ENCODE measurements at regions not wholly inside any gene's neighbourhood (a gene's known extent, or its start where the extent isn't known, plus 50 kb on each side); places are given as distances from the start of the nearest gene placed in this dataset.

- Mint-ChIP-seq H3K36me3 (ENCODE audit: low read depth) (no peaks in the 10 kb centered on the region), H3K4me3 (no peak overlapping the region), H3K4me1 (ENCODE audit: low read depth) (no peaks in the 10 kb centered on the region), H3K27me3 (peaks cover 32% of the 10 kb centered on the region), H3K9me3 (no peaks in the 10 kb centered on the region), H3K27ac (no peak overlapping the region)
Measured at GRCh38 chr6:145069966-145070365, 665.4 kb downstream of the EPM2A start.

DNA sequence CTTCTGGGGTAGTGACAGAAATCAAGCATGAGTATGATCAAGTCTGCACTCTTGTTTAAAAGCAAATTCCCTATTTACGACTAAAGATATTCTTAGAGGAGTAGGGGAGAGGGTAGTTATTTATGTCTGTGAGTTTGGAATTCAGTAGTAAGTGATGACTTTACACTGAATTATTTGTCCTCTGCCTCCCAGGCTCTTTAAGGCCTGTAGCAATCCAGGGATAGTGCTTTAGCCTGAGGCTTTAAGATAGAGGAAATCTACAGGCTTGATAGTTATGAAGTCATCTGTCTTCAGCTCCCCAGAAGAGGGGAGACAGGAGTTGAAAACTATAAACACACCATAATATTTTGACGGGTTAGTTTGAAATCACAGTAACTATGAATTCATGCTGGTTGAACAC is 664.5 kb downstream of the EPM2A start:
- H3K36me3 Mint-ChIP-seq (ENCODE audit: low read depth): no peaks in the 10 kb centered on the region
- no peaks in the 10 kb centered on the region for H3K4me1 Mint-ChIP-seq (ENCODE audit: low read depth)
- H3K9me3 Mint-ChIP-seq: no peaks in the 10 kb centered on the region
- H3K4me3 Mint-ChIP-seq: no peak overlapping the region
- peaks cover 27% of the 10 kb centered on the region for H3K27me3 Mint-ChIP-seq
- no peak overlapping the region for H3K27ac Mint-ChIP-seq

GRCh38 chr6:145071836-145072235 is 663.5 kb downstream of the EPM2A start:
- no peak overlapping the region for H3K4me3 Mint-ChIP-seq

DNA sequence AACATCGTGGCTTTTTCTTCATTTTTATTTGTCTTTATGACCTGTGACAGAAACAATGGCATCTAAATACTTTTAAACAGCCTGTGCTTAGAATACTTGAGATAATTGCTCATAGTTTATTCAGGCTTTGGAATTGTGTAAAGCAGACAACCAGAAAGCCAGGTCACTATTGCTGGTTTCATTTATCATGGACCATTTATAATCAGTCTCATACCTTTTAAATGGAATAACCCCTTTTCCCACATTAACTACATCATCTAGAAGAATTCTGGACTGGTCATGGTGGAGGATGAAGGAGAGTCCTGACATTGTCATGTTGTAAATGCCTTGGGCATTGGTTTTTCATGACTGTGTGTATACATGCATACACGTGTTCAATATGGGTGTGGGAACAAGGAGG is 661.5 kb downstream of the EPM2A start:
- H3K27ac Mint-ChIP-seq: no peak overlapping the region
- no peaks in the 10 kb centered on the region for H3K4me1 Mint-ChIP-seq (ENCODE audit: low read depth)
- H3K9me3 Mint-ChIP-seq: no peaks in the 10 kb centered on the region
- H3K27me3 Mint-ChIP-seq: peaks cover 11% of the 10 kb centered on the region
- H3K36me3 Mint-ChIP-seq (ENCODE audit: low read depth): no peaks in the 10 kb centered on the region
- no peak overlapping the region for H3K4me3 Mint-ChIP-seq

More at GRCh38 chr6:145071836-145072235, 663.5 kb downstream of the EPM2A start:
- H3K4me1 Mint-ChIP-seq (ENCODE audit: low read depth): no peaks in the 10 kb centered on the region
- no peak overlapping the region for H3K27ac Mint-ChIP-seq
- H3K9me3 Mint-ChIP-seq: no peaks in the 10 kb centered on the region
- no peaks in the 10 kb centered on the region for H3K36me3 Mint-ChIP-seq (ENCODE audit: low read depth)
- peaks cover 19% of the 10 kb centered on the region for H3K27me3 Mint-ChIP-seq

DNA sequence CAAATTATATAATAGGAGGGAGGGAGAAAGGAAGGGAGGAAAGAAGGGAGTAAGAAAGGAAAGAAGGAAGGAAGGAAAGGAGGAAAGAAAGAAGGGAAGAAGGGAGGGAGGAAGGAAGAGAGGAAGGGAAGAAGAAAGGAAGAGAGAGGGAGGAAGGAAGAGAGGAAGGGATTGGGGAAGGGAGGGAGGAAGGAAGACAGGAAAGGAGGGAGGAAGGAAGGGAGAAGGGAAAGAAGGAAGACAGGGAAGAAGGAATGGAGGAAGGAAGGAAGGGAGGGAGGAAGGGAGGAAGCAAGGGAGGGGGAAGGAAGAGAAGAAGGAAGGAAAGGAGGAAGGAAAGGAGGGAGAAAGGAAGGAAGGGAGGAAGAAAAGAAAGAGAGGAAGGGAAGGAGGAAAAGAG is 660.5 kb downstream of the EPM2A start:
- Mint-ChIP-seq H3K4me1 (ENCODE audit: low read depth) (no peaks in the 10 kb centered on the region), H3K27me3 (peaks cover 5% of the 10 kb centered on the region), H3K4me3 (no peak overlapping the region), H3K36me3 (ENCODE audit: low read depth) (no peaks in the 10 kb centered on the region), H3K27ac (no peak overlapping the region), H3K9me3 (no peaks in the 10 kb centered on the region)

GRCh38 chr6:145075425-145075824 is 659.9 kb downstream of the EPM2A start:
- Mint-ChIP-seq H3K4me1 (ENCODE audit: low read depth) (no peaks in the 10 kb centered on the region), H3K4me3 (no peak overlapping the region), H3K27ac (no peak overlapping the region), H3K27me3 (peaks cover 5% of the 10 kb centered on the region), H3K36me3 (ENCODE audit: low read depth) (no peaks in the 10 kb centered on the region), H3K9me3 (no peaks in the 10 kb centered on the region)

- H3K27me3 Mint-ChIP-seq: peaks cover 3% of the 10 kb centered on the region
- peaks cover 2% of the 10 kb centered on the region for H3K9me3 Mint-ChIP-seq
- H3K36me3 Mint-ChIP-seq (ENCODE audit: low read depth): no peaks in the 10 kb centered on the region
- H3K4me1 Mint-ChIP-seq (ENCODE audit: low read depth): no peaks in the 10 kb centered on the region
- no peak overlapping the region for H3K4me3 Mint-ChIP-seq
- no peak overlapping the region for H3K27ac Mint-ChIP-seq
Measured at GRCh38 chr6:145076115-145076841, 659.0 kb downstream of the EPM2A start.

DNA sequence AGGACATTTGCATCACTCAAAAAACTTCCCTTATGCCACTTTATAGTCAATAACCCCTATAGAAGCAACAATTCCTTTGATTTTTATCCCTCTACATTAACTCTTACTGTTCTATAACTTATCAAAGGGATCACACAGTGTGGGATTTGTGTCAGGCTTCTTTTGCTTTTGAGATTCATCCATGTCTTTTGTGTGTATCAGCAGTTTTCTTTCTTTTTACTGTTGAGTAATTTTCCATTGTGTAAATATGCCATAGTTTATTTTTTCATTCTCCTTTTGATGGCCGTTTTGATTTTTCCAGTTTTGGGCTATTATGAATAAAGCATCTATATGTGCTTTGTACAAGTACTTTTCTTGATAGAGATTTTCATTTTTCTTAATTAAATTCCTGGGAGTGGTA is 657.9 kb downstream of the EPM2A start:
- Mint-ChIP-seq H3K27ac (no peak overlapping the region), H3K4me3 (no peak overlapping the region), H3K9me3 (peaks cover 2% of the 10 kb centered on the region), H3K36me3 (ENCODE audit: low read depth) (no peaks in the 10 kb centered on the region), H3K27me3 (no peaks in the 10 kb centered on the region), H3K4me1 (ENCODE audit: low read depth) (no peaks in the 10 kb centered on the region)

DNA sequence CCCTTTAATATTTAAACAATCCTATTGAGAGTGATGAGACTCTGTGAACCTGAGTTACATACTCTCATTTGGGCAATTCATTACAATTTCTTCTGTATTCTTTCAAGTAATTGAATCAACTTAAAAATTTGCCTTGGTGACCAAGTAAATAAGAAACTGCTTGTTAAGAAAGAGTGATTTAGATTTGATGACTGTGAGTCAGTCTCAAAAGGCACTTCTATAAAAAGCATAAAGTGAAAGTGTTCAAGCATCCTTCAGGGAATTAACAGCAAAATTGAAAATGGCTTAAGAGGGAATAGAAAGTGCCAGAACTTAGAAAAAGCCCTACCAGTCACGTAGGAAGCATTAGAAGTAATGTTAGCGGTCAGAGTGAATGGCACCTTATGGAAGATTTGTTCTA is 654.7 kb downstream of the EPM2A start:
- Mint-ChIP-seq H3K4me3 (no peak overlapping the region), H3K9me3 (peaks cover 2% of the 10 kb centered on the region), H3K27me3 (peaks cover 6% of the 10 kb centered on the region), H3K36me3 (ENCODE audit: low read depth) (no peaks in the 10 kb centered on the region), H3K4me1 (ENCODE audit: low read depth) (no peaks in the 10 kb centered on the region), H3K27ac (no peak overlapping the region)

- Mint-ChIP-seq H3K36me3 (ENCODE audit: low read depth) (no peaks in the 10 kb centered on the region), H3K27ac (no peak overlapping the region), H3K27me3 (peaks cover 12% of the 10 kb centered on the region), H3K4me1 (ENCODE audit: low read depth) (no peaks in the 10 kb centered on the region), H3K9me3 (peaks cover 2% of the 10 kb centered on the region), H3K4me3 (no peak overlapping the region)
Measured at GRCh38 chr6:145081677-145082076, 653.6 kb downstream of the EPM2A start.

- Mint-ChIP-seq H3K27ac (no peak overlapping the region), H3K9me3 (peaks cover 2% of the 10 kb centered on the region), H3K4me3 (no peak overlapping the region)
Measured at GRCh38 chr6:145082359-145082758, 653.0 kb downstream of the EPM2A start.

GRCh38 chr6:145086197-145086596 is 649.1 kb downstream of the EPM2A start:
- Mint-ChIP-seq H3K27ac (no peak overlapping the region), H3K27me3 (peaks cover 12% of the 10 kb centered on the region), H3K36me3 (ENCODE audit: low read depth) (no peaks in the 10 kb centered on the region), H3K4me1 (ENCODE audit: low read depth) (no peaks in the 10 kb centered on the region), H3K4me3 (no peak overlapping the region), H3K9me3 (no peaks in the 10 kb centered on the region)

More at GRCh38 chr6:145082359-145082758, 653.0 kb downstream of the EPM2A start:
- Mint-ChIP-seq H3K27me3 (peaks cover 12% of the 10 kb centered on the region), H3K36me3 (ENCODE audit: low read depth) (no peaks in the 10 kb centered on the region), H3K4me1 (ENCODE audit: low read depth) (no peaks in the 10 kb centered on the region)

DNA sequence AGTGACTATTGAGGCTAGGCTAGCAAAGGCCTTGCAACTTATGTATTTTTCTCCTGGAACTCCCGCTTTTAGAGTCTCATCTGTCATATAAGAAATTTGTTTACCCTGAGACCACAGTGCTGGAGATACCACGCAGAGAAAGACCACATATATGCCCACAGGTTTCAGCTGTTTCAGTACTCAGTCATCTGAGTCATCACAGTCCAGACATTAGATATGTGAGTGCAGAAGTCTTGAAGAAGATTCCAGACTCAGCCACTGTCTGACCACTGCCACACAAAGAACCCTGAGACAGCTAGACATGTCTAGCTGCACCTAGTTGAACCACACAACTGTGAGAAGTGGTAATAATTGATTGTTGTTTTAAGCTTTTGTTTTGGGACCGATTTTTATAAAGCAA is 648.3 kb downstream of the EPM2A start:
- no peaks in the 10 kb centered on the region for H3K9me3 Mint-ChIP-seq
- H3K27ac Mint-ChIP-seq: no peak overlapping the region
- peaks cover 17% of the 10 kb centered on the region for H3K27me3 Mint-ChIP-seq
- no peaks in the 10 kb centered on the region for H3K36me3 Mint-ChIP-seq (ENCODE audit: low read depth)
- H3K4me3 Mint-ChIP-seq: no peak overlapping the region
- H3K4me1 Mint-ChIP-seq (ENCODE audit: low read depth): no peaks in the 10 kb centered on the region

DNA sequence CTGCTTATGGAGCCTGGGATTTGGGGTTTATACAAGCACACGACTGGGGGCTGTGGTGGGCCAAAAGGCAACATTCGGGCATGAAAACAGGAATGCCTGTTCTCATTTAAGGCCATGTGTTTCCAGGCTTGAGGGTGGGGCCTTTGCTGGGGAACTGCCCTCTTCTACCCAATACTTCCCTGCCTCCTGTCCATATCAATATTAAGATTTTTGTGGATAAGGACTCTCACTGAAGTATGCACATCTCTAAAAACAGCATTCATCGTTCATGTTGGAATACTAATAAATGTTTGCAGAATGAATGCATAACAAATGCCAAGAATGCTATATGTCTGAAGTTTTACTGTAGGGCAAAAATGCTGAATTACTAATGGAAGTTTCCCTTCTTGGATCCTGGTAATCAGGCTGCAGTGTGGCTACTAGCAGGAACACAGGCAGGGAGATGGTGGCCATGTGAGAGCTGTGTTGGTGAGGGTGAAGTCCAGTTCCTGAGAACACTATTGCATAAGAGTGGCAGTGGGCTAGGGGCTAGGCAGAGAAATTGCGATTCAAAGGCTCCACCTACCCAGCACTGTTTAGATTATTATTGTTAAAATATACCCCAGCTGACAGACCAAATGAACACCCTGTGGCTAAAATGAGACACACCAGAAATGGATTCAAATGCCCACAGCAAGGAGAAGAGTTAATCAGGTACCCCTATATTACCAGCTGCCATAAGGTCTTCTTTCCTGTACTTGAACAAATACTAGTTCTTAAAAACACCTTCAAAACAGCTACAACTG is 644.3 kb downstream of the EPM2A start:
- H3K27ac Mint-ChIP-seq: no peak overlapping the region
- H3K36me3 Mint-ChIP-seq (ENCODE audit: low read depth): no peaks in the 10 kb centered on the region
- no peaks in the 10 kb centered on the region for H3K4me1 Mint-ChIP-seq (ENCODE audit: low read depth)
- no peak overlapping the region for H3K4me3 Mint-ChIP-seq
- H3K9me3 Mint-ChIP-seq: no peaks in the 10 kb centered on the region
- peaks cover 18% of the 10 kb centered on the region for H3K27me3 Mint-ChIP-seq

DNA sequence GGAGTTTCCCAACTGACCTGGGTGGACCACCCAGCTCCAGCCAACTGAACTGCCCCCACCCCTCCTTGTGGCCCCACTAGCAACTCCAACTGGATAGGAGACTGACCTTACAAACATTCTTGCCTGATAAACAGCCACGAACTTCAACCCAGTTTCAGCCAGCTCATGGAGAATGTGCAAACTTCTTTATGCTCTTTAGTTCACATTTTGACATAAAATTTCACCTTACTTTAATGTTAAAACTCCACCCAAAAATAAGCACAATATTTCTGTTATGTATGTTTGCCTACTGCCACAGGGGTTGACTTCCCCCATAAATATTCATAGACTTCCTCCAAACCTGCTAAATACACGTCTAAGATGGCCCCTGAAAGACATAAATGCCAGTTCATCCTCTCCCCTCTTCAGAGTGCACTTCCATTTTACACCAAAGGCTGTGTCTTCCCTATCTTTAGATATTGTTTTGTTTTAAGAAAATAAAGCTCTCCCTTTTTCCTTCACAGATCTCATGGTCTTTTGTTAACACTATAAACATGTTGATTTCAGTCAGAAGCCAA is 643.7 kb downstream of the EPM2A start:
- H3K27ac Mint-ChIP-seq: no peak overlapping the region
- no peaks in the 10 kb centered on the region for H3K4me1 Mint-ChIP-seq (ENCODE audit: low read depth)
- H3K9me3 Mint-ChIP-seq: no peaks in the 10 kb centered on the region
- no peaks in the 10 kb centered on the region for H3K36me3 Mint-ChIP-seq (ENCODE audit: low read depth)
- no peak overlapping the region for H3K4me3 Mint-ChIP-seq
- peaks cover 13% of the 10 kb centered on the region for H3K27me3 Mint-ChIP-seq
